ENCODE measurements at regions not wholly inside any gene's neighbourhood (a gene's known extent, or its start where the extent isn't known, plus 50 kb on each side); places are given as distances from the start of the nearest gene placed in this dataset.

DNA sequence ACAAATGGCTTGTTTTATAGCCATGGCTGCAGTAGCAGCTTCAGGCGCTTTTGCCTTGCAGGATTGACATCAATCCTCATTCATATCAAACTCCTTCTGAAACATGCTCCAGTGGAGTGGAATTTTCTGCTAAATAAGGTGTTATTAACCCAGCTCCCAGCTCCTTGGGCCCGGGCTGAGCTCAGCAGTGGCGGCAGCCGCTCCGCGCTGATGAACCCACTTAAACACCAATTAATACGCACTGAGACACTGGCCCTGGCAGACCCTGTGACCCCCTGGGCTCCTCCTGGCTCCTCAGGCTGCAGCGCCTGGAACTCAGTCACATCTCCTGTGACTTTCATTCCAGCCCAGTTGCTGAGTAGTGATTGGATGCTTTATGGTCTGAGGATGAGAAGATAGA is 137.4 kb upstream of the GRIK3 start:
- no peak for TF ChIP-seq POLR2A (IDR thresholded peaks at IDR 0.05; ENCODE audit: low read length)
- TF ChIP-seq GATA1 (IDR thresholded peaks at IDR 0.05; ENCODE audit: low read depth, low read length): no peak

All from erythroblast (primary cell).